GM12891 (cell line): ENCODE measurements at regions not wholly inside any gene's neighbourhood (a gene's known extent, or its start where the extent isn't known, plus 50 kb on each side); places are given as distances from the start of the nearest gene placed in this dataset.

Source experiments
- PAX5 ChIP-seq: IDR thresholded peaks from 2 replicates; pipeline ENCODE4 v1.6.1; 2011; ENCODE audit warnings: low read length, moderate library complexity, mild to moderate bottlenecking; ENCODE audit not compliant: insufficient read depth, severe bottlenecking
- POLR2A ChIP-seq: IDR thresholded peaks from 2 replicates; pipeline ENCODE4 v1.6.1; 2011; ENCODE audit warnings: low read depth, low read length, control low read depth
- POLR2AphosphoS5 ChIP-seq: IDR thresholded peaks from 2 replicates; pipeline ENCODE4 v1.6.1; 2011; ENCODE audit warnings: low read depth, low read length, control low read depth
- SPI1 ChIP-seq: IDR thresholded peaks from 2 replicates; pipeline ENCODE4 v1.6.1; 2011; ENCODE audit warnings: low read depth, low read length, control low read depth
- TAF1 ChIP-seq: IDR thresholded peaks from 2 replicates; pipeline ENCODE4 v1.6.1; 2011; ENCODE audit warnings: low read depth, low read length, control low read depth

DNA sequence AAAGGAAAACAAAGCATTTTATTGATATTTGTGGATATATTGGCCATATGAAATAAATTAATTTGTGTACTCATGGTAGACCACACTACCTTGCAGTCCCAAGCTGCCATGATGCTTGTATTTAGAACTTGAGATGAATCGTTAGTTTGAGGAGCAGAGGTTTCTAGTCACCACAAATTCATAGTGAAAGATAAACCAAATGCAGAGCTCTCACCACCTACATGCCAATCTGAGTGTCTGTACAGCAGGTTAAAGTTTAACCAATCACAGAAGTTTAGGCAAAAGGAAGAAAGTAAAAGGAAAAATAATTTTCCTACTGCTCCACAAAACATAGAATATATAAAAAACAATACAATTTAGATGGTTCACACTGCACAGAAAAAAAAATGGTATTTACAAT, 163.6 kb upstream of the FTMT start:
- TF ChIP-seq TAF1 (no peak), POLR2AphosphoS5 (no peak), POLR2A (no peak), SPI1 (no peak), PAX5 (no peak)
